PFSK-1 (cell line): ENCODE measurements at regions not wholly inside any gene's neighbourhood (a gene's known extent, or its start where the extent isn't known, plus 50 kb on each side); places are given as distances from the start of the nearest gene placed in this dataset.

Experiments used
- FOXP2 ChIP-seq: optimal IDR thresholded peaks from 2 replicates; pipeline ENCODE3; 2011; ENCODE audit warnings: borderline replicate concordance, control low read depth, inconsistent platforms; ENCODE audit not compliant: insufficient read depth; ENCODE audit errors: extremely low read length, extremely low read depth
- POLR2AphosphoS5 ChIP-seq: IDR thresholded peaks from 2 replicates; pipeline ENCODE4 v1.6.1; 2012; ENCODE audit warnings: low read depth, mild to moderate bottlenecking, control low read depth, low read length, moderate library complexity
- REST ChIP-seq, 2 experiments: IDR thresholded peaks; 2 replicates each; pipeline versions ENCODE4 v1.6.1 to v1.8.0; 2011 to 2012; ENCODE audit warnings: low read depth in 2 of 2, low read length in 2 of 2, control low read depth in 1 of 2, inconsistent platforms in 1 of 2, mild to moderate bottlenecking in 1 of 2, moderate library complexity in 1 of 2; ENCODE audit not compliant: insufficient read depth in 1 of 2
- SIN3A ChIP-seq: IDR thresholded peaks from 2 replicates; pipeline ENCODE4 v1.6.1; 2012; ENCODE audit warnings: mild to moderate bottlenecking, low read length, moderate library complexity, borderline replicate concordance; ENCODE audit not compliant: insufficient read depth
- TAF1 ChIP-seq: IDR thresholded peaks from 2 replicates; pipeline ENCODE4 v1.6.1; 2012; ENCODE audit warnings: low read length, control low read depth, borderline replicate concordance; ENCODE audit not compliant: insufficient read depth

GRCh38 chr3:182469086-182469485 is 324.2 kb upstream of the ATP11B start:
- TF ChIP-seq POLR2AphosphoS5, result no peak
- TF ChIP-seq REST (IDR thresholded peaks at IDR 0.05; ENCODE audit: insufficient read depth in 1 of 2, low read depth in 2 of 2, low read length in 2 of 2), result no peak
- TF ChIP-seq SIN3A, result no peak
- no peak for TF ChIP-seq FOXP2
- no peak for TF ChIP-seq TAF1

- TF ChIP-seq TAF1 (no peak), REST (IDR thresholded peaks at IDR 0.05; ENCODE audit: insufficient read depth in 1 of 2, low read depth in 2 of 2, low read length in 2 of 2) (no peak), FOXP2 (no peak), POLR2AphosphoS5 (no peak), SIN3A (no peak)
Observed at GRCh38 chr3:182470187-182470586, 323.1 kb upstream of the ATP11B start.

GRCh38 chr3:182473191-182473710 is 320.1 kb upstream of the ATP11B start:
- TF ChIP-seq SIN3A (no peak), FOXP2 (no peak), REST (IDR thresholded peaks at IDR 0.05; ENCODE audit: insufficient read depth in 1 of 2, low read depth in 2 of 2, low read length in 2 of 2) (no peak), TAF1 (no peak), POLR2AphosphoS5 (no peak)

GRCh38 chr3:182478369-182478768 is 314.9 kb upstream of the ATP11B start:
- TF ChIP-seq REST (IDR thresholded peaks at IDR 0.05; ENCODE audit: insufficient read depth in 1 of 2, low read depth in 2 of 2, low read length in 2 of 2) (no peak), TAF1 (no peak), SIN3A (no peak), FOXP2 (no peak), POLR2AphosphoS5 (no peak)

GRCh38 chr3:182479419-182480336 is 313.6 kb upstream of the ATP11B start:
- no peak for TF ChIP-seq REST (IDR thresholded peaks at IDR 0.05; ENCODE audit: insufficient read depth in 1 of 2, low read depth in 2 of 2, low read length in 2 of 2)
- no peak for TF ChIP-seq FOXP2
- TF ChIP-seq POLR2AphosphoS5, result no peak
- no peak for TF ChIP-seq SIN3A
- TF ChIP-seq TAF1, result no peak
